HG03354 (cell line): ENCODE measurements at regions not wholly inside any gene's neighbourhood (a gene's known extent, or its start where the extent isn't known, plus 50 kb on each side); places are given as distances from the start of the nearest gene placed in this dataset.
A peak's percentile ranks its signal among the peaks of the same experiment; 100 is the strongest.

ENCODE experiments used
- ATAC-seq: cut with Tn5 transposase; IDR thresholded peaks from one replicate; pipeline ENCODE4 v1.9.1; 2021; ENCODE audit warnings: mild to moderate bottlenecking; ENCODE audit not compliant: unreplicated experiment, poor library complexity, severe bottlenecking

- no peak for ATAC-seq
Observed at GRCh38 chr20:24828992-24829648, 119.9 kb upstream of the CST7 start.

- ATAC-seq = no peak
Observed at GRCh38 chr20:24829649-24830370, 119.3 kb upstream of the CST7 start.

GRCh38 chr20:24830649-24831048 lies 118.4 kb upstream of the CST7 start:
- no peak for ATAC-seq

GRCh38 chr20:24831232-24831631 lies 117.8 kb upstream of the CST7 start:
- no peak for ATAC-seq

- ATAC-seq = no peak
Observed at GRCh38 chr20:24832518-24832917, 116.6 kb upstream of the CST7 start.

GRCh38 chr20:24833592-24833991 lies 115.5 kb upstream of the CST7 start:
- ATAC-seq = no peak

GRCh38 chr20:24834310-24834709 lies 114.8 kb upstream of the CST7 start:
- no peak for ATAC-seq

GRCh38 chr20:24835195-24835594 lies 113.9 kb upstream of the CST7 start:
- no peak for ATAC-seq

GRCh38 chr20:24836041-24836533 lies 113.0 kb upstream of the CST7 start:
- no peak for ATAC-seq

- ATAC-seq = no peak
Observed at GRCh38 chr20:24836661-24837299, 112.3 kb upstream of the CST7 start.

- ATAC-seq = no peak
Observed at GRCh38 chr20:24837781-24838450, 111.2 kb upstream of the CST7 start.

- no peak for ATAC-seq
Observed at GRCh38 chr20:24838546-24839535, 110.2 kb upstream of the CST7 start.

GRCh38 chr20:24840121-24840713 lies 108.9 kb upstream of the CST7 start:
- peak; percentile 23 for ATAC-seq

- ATAC-seq = no peak
Observed at GRCh38 chr20:24842274-24842917, 106.7 kb upstream of the CST7 start.

- peak; percentile 90 for ATAC-seq
Observed at GRCh38 chr20:24842918-24843715, 106.0 kb upstream of the CST7 start.

GRCh38 chr20:24850176-24850575 lies 98.9 kb upstream of the CST7 start:
- ATAC-seq = no peak

GRCh38 chr20:24851346-24852019 lies 97.6 kb upstream of the CST7 start:
- peak; percentile 62 for ATAC-seq
